NCI-H146 (cell line): ENCODE measurements at regions not wholly inside any gene's neighbourhood (a gene's known extent, or its start where the extent isn't known, plus 50 kb on each side); places are given as distances from the start of the nearest gene placed in this dataset.
"Not testable (repeated sequence)": the region's sequence is repeated elsewhere in the genome, so short reads cannot be mapped to it uniquely, and the experiment has no call there.

ENCODE experiments used
- DNase-seq: peaks from one replicate; lab custom pipeline; 2025; lab: John Stamatoyannopoulos, UW

DNA sequence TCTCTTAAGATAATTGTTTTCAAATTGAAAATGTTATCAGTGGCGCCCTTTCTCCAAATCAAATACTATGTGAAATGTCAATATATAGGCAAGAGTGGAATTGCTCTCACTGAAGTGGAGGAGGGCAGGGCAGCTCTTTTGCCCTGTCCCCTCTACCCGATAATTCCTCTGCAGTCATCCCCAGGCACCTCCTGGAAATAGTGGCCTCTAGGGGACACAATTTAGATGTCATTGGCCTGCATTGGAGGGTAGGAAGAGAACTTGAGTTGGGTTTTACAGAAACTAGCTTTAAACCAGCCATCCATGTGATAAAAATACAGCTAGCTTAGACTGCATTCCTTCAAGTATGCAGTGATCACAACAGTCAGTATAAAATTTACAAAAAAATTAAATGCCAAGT, 288.9 kb downstream of the EDEM1 start:
- DNase-seq: no peak

DNA sequence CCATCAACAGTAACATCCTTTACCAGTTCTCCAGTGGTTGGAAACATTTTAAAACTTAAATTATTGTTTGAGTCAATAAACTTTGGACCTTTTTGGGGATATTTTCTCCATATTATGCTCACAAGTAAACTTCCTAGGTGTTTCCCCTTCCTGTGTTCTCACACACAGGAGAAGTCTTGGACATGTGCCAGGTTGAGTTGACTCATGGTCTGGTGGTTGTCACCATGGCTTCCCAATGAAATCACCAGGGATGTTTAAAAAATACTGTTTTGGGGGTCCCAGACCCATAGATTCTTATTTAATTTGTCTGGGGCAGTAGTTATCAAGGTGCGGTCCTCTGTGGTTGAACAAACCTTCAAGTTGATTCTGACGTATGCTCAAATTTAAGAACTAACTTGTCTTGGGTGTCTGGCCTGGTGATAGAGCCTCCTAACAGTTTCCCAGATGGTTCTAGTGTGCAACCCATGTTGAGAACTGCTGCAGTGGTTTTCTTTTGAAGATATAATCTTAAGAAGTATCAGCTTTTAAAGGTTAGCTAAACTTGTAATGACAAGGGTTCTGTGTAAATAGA, 291.8 kb downstream of the EDEM1 start:
- DNase-seq: no peak

DNA sequence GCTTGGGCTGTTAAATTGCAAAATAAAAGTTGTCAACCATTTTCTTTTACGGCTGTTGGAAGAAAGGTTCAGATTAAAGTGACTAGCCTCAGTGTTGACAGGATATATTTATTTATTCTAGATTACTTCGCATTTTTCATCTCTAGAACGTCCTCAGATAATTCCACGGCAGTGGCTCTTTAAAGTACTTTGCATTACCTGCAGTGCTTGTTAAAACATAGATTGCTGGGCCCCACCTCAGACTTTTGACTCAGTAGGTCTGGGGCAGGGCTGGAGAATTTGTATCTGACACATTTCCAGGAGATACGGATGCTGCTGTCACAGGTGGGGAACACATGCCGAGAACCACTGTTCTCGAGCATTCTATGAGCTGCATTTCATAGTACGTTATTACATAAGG, 292.7 kb downstream of the EDEM1 start:
- no peak for DNase-seq

DNA sequence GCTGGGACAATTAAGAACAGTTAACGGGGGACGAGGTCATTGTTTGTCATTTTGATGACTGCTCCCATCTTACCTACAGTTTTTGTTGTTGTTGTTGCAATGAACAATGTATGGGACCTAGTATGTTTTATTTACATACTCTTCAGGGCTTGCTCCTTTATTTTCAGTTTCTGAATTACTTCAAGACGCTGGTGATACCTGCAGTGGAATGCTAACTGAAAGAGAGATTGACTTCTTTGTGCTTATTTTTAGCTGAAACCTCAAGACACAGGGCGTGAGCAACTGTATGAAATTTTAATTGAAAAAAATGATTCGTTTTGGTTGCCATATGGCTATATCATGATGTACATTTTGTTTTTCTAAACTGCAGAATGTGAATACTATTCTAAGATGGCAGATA, 297.9 kb downstream of the EDEM1 start:
- DNase-seq: no peak

DNA sequence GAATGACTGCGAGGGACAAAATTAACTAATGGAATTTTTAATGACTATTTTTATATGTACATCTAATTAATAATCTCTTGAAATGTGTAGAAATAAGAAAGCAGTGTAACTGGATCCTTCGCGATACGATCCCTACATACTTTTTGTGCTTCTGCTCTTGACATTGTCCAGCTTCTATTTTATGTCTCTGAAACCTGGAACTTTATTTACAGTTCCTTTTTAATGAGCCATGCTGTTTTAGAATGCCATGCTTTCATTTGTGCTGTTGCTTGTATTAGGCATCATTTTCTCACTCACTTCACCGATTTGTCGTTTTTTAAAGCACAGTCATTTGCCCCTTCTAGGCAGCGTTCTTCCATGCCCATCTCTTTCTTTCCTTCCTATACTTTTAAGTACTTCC, 301.3 kb downstream of the EDEM1 start:
- no peak for DNase-seq

DNA sequence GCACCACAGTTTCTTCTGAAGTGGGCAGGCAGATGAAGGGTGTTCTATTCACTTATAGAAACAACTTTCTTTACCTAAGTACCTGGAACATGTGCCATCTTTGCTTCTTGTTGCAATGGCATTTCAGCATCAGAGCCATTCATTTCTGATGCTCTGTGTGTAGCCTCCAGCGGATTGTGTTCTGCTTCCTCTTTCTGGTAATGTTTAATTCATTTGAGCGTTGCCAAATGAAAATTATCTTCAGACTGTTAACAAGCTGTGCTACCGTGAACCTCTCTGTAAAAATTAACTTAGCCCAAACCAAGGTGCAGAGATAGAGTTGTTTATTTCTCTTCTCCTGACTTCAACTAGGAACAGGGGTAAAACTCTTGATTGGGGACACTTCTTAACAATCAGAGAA, 302.0 kb downstream of the EDEM1 start:
- DNase-seq: no peak

DNA sequence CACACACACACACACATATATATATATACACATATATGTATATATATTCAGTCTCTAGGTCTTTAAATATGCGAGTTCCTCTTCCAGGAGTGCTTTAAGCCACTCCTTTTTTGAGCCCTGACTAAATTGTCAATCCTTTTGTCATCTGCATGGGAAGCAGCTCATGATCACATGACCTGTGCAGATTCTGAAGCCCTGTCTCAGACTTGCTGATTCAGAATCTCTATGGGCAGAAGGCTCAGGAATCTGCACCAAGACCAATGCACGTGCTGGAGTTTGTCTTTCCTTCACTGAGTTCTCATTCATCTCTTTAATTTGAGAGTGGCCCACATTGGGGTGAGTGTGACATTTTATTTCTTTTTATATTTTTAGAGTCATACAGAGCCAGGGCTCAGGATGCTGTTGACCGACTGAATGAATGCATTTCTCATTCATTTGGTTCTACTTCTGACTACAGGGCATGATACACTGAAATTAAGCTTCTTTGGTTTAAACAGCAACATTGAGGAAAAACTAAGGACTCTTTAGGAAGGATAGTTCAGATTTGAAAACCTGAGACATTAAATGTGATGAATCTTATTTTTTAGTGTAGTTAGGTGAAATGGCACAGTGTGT, 307.5 kb downstream of the EDEM1 start:
- DNase-seq: no peak

DNA sequence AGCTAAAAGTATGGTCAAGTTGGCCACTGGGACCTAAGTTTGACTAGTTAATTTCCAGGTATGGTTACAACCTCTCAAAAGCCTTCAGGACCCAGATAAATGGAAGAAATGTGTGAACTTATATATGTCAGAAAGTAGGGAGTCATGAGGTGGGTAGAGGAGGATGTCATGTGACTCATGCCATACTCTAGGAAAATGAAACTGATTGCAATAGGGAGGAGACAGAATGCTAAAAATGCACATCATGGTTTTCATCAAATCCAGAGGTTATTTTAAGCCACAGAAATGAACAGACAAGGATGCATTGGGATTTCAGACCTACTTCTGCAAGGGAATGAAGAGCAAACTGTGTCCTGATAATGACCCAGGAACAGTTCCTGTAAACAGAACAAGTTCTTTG, 310.0 kb downstream of the EDEM1 start:
- no peak for DNase-seq

DNA sequence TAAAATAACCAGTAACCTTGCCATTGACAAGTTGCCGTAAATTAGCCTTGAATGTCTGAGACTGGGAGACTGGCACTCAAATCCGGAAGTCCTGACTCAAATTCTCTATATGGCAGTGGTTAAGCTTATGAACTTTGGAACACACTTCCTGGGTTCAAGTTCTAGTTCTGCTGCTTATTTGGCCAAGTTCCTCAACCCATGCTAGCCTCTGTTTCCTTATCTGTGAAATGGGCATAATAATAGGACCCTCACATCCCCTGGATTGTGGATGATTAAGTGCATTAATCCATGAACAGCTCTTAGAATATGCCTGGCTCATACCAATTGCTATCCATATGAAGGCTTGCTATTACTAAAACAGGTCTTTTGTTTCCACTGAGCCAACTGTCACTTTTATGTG, 311.5 kb downstream of the EDEM1 start:
- DNase-seq: no peak

DNA sequence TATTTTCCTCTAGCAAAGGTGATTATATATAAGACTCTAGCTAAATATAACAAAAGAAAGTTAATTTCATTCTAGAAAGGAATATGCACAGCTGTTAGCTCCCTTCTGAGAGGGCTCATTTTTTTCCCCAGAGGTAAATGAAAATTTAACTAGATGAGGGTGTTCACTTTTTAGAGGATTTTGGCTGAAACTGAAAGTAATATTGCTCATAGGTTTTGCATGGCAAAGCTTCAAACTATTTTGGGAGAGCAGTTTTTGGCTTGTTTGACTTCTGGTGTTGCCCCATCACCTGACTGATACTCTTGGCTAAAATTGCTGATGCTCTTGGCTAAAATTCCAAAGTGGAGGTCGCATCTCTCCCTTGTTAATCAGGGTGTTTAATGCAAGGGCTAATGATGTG, 311.9 kb downstream of the EDEM1 start:
- no peak for DNase-seq

DNA sequence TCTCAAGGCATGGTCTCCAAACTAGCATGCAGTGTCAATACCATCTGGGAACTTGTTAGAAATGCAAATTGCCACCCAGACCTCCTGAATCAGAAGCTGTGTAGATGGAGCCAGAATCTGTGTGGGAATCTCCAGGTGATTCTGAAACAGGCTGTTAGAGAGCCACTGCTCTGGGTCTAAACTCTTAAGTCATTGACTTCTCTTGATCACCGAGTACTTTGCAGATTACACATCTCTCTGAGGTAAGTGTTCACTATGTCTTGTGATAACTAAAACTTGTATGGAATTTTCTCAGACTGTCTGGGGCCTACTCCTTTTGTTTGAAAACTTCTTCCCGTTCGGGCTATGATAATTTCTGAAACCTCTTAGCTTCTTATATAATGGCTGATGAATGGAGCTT, 315.6 kb downstream of the EDEM1 start:
- no peak for DNase-seq

DNA sequence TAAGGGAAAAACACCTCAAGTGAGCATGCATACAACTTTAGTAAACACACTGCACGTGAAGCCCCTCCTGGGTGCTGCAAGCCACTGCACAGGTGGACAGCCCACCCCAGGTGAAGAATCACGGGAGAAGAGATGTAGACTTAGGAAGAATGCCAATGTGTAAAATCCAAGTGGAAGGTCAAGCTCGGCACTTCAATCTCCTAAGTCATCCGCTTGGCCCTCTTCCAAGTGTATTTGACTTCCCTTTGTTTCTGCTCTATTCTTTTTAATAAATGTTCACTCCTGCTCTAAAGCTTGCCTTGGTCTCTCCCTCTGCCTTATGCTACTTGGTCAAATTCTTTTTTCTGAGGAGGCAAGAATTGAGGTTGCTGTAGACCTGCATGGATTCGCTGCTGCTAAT, 316.6 kb downstream of the EDEM1 start:
- no peak for DNase-seq

DNA sequence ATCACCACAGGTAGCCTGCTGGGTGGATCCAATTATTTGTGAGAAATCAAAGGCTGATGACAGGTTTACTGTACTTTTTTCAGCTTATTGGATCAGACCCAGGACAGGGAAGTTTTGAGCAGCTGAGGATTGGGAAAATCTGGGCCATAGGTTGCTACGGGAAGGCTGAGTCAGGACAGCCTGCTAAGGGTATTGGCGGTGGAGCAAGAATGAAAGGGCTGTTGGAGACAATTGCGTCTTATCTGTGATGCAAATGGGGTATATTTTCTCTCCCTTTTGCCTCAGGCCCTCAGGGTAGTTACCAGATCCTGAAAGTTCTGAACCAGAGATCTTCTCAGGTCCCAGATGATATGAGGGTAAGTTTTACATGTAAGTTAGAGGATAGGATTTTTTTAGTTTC, 317.7 kb downstream of the EDEM1 start:
- no peak for DNase-seq

DNA sequence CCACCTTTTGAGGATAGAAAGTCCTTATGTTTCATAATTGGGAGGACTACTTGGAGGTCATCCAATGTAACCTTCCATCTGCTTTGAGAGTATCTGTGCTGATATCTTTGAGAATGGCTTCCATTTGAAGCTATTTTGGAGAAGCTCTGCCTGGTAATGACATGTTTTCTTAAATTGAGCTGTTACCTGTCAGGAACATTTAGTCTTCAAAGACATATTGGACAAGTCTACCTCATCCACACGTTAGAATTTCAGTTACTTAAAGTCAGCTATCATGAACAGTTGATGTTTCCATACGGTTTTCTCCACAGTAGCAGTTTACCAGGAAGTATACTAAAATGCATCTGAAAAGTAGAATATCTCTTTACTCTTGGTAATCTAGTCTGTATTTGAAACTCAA, 318.5 kb downstream of the EDEM1 start:
- no peak for DNase-seq

DNA sequence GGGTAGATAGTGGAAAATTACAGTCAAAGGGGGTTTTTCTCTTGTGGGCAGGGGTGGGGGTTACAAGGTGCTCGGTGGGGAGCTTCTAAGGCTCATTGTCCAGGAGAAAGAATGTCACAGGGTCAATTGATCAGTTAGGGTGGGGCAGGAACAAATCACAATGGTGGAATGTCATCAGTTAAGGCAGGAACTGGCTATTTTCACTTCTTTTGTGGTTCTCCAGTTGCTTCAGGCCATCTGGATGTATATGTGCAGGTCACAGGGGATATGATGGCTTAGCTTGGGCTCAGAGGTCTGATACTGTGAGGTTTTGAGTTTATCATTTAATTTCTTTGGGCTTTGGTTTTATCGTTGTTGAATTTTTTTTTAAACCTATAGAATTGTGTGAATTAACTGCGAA, 321.4 kb downstream of the EDEM1 start:
- not testable (repeated sequence) for DNase-seq

DNA sequence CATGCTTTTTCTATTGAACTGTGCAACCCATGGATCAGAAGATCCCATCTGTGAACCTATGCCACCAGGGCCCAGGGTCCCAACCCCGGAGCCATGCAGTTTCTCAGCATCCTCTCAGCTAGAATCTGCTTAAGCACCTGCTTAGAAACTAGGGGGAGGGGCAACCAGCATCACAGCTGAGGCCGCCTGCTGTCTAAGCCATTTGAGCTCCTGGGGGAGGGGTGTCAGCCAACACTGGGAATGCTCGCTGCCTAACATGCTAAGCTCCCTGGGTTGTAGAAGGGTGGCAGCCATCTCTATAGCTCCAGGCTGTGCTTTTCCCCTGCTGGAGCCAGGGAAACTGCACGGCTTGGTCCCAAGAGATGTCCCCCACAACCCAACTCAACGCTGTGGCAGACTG, 322.8 kb downstream of the EDEM1 start:
- DNase-seq: no peak

DNA sequence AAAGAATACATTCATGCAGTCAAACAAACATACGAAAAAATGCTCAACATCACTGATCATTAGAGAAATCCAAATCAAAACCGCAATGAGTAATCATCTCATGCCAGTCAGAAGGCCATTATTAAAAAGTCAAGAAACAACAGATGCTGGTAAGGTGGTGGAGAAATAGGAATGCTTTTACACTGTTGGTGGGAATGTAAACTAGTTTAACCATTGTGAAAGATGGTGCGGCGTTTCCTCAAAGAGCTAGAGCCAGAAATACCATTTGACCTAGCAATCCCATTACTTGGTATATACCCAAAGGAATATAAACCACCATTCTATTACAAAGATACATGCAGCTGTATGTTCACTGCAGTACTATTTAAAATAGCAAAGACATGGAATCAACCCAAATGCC, 330.4 kb downstream of the EDEM1 start:
- DNase-seq: no peak

DNA sequence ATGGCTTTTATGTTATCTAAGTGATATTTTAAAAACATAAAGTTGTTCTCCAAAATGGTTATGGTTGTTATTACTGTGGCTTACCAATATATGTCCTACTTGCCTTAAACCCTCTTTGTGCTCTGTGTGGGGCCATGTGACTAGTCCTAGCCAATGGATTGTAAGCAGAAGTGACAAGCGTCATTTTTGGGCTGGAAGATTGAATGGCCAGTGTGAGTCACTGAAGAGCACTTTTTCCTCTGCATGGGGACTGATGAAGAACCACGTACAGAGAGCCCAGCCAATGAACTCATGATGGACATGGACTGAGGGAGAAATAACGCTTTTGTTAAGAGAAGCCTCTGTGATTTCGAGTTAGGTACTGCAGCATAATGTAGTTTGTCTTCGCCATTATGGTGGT, 332.7 kb downstream of the EDEM1 start:
- DNase-seq: no peak

DNA sequence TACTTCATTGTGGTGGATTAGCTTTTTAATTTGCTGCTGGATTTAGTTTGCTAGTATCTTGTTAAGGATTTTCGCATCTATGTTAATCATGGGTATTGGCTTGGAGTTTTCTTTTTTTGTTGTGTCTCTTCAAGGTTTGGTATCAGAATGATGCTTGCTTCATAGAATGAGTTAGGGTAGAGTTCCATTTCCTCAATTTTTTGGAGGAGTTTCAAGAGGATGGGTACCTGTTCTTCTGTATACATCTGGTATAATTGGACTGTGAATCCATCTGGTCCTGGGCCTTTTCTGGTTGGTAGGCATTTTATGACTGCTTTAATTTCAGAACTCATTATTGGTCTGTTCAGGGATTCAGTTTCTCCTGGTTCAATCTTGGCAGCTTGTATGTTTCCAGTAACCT, 335.6 kb downstream of the EDEM1 start:
- DNase-seq: no peak

DNA sequence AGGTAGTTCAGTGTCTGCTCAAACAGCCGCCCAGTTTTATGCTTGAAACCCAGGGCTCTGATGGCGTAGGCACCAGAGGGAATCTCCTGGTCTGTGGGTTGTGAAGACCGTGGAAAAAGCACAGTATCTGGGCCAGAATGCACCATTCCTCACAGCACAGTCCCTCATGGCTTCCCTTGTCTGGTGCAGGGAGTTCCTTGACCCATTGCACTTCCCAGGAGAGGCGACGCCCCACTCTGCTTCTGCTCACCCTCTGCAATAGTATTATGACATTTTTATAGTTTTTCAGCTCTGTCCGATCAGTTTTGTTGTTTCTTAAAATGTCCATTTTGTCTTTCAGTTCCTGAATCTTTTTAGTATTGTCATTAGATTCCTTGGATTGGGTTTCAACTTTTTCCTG, 343.5 kb downstream of the EDEM1 start:
- no peak for DNase-seq

DNA sequence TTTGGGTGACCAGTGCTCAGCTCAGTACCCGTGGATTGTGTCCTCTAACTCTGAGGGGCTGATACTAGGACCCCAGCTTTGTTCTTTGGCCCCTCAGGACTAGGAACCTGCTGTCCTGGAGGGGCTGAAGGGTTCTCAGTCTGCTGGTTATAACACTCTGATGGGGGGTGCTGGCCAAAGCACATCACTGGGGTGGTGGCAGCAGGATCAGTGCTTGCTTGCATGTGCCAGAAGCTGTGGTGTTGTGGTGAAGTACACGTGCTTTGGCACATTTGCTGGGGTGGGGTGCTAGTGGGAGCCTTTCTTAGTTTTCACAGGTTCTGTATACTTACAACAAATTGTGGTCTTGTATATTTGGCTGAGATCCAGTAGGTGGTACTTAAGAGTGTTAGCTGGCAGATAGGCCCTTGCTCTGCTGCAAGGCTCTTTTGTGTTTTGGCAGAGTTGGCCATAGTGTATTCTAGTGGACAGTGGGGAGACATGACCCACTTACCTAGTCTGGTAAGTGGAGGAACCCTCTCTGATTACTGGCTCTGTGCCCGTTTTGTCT, 344.3 kb downstream of the EDEM1 start:
- no peak for DNase-seq

DNA sequence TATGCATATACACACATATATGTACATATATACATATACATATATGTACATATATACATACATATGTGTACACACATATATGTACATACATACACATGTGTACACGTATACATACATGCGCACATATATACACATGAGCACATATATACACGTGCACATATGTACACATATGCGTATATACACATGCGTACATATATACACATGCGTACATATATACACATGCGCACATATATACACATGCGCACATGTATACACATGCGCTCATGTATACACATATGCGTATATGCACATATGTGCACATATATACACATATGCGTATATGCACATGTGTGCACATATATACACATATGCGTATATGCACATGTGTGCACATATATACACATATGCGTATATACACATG, 353.0 kb downstream of the EDEM1 start:
- DNase-seq: no peak

DNA sequence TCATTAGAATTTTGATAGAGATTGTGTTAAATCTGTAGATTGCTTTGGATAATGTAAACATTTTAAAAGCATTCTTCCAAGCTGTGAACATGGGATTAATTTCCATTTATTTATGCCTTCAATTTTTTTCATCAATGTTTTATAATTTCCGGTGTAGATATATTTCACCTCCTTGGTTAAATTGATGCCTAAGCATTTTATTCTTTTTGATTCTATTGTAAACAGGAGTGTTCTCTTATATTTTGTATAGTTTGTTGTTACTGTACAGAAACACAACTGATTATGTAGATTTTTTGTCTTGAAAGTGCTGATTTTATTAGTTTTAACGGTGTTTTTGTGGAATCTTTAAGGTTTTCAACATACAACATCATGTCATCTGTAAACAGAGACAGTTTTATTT, 355.0 kb downstream of the EDEM1 start:
- DNase-seq: no peak

DNA sequence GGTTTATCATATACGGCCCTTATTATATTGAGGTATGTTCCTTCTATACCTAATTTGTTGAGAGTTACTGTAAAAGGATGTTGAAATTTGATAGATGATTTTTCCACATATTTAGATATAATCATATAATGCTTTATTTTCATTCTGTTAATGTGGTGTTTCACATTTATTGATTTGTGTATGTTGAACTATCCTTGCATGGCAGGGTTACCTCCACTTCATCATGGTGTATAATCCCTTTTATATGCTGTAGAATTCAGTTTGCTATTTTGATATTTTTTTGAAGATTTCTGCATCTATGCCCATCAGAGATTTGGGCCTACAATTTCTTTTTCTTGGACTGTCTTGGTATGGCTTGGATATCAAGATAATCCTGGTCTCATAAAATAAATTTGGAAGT, 355.5 kb downstream of the EDEM1 start:
- DNase-seq: no peak
